HG02943 (cell line): ENCODE measurements at regions not wholly inside any gene's neighbourhood (a gene's known extent, or its start where the extent isn't known, plus 50 kb on each side); places are given as distances from the start of the nearest gene placed in this dataset.
"Not testable (repeated sequence)": the region's sequence is repeated elsewhere in the genome, so short reads cannot be mapped to it uniquely, and the experiment has no call there.

Experiments used
- ATAC-seq: cut with Tn5 transposase; IDR thresholded peaks from one replicate; pipeline ENCODE4 v1.9.1; 2021; ENCODE audit warnings: mild to moderate bottlenecking, low read depth, moderate library complexity; ENCODE audit not compliant: unreplicated experiment

DNA sequence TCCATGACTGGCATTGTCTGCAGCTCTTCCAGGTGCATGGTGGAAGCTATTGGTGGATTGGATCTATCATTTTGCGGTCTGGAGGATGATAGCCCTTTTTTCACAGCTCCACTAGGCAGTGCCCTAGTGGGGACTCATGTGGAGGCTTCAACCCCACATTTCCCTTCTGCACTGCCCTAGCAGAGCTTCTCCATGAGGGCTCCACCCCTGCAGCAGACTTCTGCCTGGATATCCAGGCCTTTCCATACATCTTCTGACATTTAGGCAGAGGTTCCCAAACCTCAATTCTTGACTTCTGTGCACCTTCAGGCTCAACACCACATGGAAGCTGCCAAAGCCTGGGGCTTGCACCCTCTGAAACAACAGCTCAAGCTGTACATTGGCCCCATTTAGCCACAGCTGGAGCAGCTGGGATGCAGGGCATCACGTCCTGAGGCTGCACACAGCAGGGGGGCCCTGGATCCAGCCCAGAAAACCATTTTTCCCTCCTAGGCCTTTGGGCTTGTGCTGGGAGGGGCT lies 800.2 kb upstream of the MIR17HG start:
- ATAC-seq, result no peak

DNA sequence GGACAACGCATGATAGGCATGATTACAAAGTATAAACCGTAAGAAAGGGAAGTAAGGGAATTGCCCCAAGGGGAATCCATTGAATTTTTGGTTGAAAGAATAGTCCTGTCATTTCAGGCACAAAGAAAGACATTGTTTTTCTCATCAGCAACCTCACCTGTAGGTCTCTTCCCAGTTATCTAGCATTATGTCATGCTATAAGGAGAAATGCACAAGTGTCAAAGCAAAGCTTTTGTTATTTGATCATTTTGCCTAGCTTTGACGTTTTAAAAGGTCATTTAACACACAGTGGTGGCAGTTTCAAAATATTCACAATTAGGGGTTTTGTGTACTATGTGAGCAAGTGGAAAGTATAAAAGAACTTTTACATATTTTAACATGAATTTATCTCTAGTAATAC lies 796.2 kb upstream of the MIR17HG start:
- ATAC-seq, result no peak

DNA sequence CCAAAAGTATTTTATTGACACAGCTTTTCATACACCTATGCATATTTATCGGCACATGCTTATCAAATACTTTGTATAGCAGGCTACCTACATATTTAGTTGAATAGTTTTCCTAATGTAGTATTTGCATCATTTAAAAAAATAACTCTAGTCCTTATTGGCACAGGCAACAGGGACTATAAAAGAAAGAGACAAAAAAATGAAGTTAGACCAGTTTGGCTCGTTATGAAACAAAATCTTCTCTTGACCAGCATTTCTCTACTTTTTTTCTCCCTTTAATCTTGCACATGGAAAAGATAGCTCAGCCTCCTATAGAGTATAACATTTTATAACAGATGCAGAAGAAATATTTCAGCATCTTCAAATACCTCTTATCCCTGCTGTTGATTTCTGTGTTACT lies 794.8 kb upstream of the MIR17HG start:
- no peak for ATAC-seq

DNA sequence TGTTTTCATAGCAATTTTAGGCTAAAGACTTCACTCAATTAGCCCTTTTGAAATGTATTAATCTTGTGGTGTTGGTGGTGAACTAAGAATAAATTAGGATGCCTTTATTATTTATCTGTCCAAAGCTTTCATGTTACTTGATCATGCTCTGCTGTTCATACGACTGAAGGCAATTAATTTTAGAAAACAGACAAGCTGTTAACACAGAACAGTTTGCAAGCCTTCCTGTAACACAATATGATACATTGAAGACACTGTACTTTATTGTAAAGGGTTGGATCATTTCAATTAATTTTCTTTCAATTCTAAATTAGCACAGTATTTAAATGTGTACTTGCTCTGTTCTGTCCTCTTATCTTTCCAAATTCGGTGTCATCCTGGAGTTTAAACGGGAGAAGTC lies 794.3 kb upstream of the MIR17HG start:
- no peak for ATAC-seq

DNA sequence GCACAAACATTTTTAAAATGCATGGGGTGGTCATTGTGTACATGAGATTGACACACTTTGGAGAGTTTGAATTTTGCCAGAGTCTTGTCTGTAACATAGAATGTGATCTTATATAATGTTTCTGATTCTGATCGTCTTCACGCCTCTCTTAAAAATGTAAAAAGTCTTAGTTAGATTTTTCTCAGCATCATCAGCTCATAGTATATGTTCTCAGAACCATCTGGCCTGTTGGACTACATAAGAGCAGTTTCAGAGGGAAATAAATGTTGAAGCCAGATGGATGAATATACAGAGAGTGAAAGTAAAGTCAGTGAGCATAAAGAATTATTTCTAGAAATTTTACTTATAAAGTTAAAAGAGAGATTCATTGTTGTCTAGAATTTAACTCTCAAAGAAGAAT lies 789.9 kb upstream of the MIR17HG start:
- no peak for ATAC-seq

DNA sequence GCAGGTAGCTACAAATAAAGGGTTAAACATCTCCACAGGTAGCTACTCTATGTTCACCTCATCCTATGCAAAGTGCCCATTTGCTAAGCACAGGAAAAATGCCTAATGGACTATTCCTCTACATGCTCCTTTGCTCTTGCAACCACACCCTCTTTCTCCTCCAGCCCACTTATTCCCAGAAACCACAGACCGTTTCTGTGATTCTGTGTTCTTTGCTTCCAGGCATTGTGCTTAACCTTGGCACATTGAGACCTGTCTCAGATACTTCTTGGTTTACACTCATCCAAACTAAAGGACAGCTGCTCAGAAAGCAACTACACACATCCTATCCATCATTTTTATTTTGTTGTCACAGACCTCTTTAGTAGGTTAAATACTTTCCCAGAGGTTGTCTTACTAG lies 785.0 kb upstream of the MIR17HG start:
- ATAC-seq, result no peak

DNA sequence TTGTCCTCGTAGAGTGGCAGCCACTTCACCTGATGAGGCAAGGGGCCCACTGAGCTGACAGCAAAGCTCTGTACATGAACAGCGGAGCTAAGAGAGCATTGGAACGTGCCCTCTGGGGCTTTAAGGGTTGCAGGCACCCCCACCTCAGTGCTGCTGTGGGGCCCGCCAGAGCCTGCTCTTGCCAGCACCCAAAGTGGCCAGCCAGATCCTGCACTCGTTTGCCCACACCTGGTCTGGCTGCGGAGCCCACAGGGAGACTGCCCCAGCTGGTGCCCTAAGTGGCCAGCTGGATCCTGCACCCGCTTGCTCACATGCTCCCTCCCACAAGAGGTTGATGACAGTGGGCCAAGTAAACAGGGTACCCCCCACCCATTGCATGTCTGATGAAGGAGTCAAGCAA lies 783.4 kb upstream of the MIR17HG start:
- ATAC-seq, result no peak

DNA sequence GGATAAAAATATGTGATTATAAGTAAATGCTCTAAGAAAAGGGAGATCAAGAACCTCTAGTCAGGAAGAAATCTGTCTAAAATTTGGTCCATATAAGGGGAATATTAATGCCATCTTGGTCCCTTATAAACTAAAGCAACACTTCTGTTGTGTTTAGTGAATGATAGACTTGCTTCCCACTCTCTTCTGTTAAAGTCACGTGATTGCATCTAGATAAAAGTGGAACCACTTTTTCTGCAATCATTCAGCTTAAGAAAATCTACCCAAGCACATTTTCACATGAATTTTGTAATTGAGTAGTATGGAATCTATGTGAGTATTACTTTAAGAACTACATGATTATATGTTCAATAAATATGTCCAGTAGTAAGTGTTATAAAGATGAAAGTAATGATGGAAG lies 782.9 kb upstream of the MIR17HG start:
- no peak for ATAC-seq

DNA sequence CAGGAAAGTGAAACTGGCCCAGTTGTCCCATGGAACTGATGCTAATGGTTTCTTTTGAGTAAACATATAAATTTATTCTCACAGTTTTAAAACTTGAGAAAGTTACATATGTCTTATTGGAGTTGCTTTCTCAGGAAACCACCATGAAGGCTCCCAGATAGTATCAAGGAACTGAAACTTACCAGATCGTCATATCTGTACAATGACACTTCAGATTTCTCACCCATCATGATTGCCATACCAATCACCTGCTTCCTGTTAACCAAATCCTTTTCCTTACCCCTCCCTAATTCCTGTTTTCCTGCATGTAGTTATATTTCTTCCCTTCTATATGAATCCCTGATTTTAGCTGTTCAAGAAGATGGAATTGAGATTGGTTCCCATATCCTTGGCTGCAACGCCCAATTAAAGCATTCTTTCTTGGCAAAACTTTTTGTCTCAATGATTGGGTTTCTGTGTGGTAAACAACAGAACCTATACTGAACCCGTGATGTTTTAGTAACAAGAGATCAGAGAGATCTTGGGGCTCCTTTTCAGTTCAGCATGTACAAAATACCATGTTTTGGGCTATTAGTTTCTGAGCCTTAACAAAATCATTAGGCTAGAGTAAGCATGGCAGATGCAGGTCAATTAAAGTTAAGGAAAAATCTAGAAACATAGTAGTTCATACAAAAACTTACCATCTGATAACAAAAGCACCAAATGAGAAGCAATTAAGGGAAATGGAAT lies 781.3 kb upstream of the MIR17HG start:
- ATAC-seq, result no peak

DNA sequence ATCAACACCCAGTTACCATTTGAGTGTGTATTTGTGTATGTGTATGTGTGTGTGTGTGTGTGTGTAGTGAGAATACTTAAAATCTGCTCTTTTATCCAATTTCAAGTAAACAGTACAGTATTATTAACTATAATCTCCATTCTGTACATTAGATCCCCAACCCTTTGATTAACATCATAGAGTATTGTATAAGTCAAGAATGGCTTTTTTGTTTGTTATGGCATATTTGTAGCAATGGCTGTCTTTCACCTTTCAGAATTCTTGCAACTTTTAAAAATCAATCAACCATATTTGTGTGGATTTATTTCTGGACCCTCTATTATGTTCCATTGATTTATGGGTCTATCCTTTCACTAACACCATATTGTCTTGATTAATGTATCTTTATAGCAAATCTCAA lies 779.3 kb upstream of the MIR17HG start:
- ATAC-seq, result no peak

DNA sequence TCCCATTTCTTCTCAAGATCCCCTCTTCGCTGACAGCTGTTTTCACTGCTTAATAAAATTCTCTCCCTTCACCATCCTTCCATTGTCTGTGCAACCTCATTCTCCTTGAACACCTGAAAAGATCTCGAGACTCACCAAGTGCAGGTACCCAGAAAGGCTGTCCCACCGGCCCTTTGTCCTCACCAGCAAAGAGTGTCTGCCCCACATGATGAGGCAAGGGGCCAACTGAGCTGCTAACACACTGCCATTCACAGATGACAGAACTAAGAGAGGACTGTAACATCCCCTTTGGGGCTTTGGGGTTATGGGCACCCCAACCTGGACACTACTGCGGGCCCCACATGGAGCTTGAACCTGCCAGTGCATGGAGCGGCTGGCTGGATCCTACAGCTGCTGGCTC lies 771.4 kb upstream of the MIR17HG start:
- ATAC-seq, result no peak

DNA sequence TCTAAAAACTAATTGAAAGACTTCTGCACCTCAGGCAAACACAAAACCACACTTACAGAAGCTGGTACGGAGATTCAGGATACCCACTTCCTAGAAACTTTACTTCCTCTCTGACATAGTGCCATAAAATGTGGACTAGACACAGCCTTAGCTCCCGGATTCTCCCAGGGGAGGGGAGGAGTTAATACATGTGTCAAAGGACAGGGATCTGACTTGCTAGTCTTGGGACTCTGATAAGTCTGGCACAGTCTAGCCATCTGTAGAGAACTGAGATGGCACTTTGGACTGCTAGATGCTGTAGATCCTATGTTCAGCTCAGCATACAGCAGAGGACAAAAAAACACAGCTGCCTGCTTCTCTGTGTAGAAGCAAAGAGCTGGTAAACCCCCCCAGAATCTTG lies 769.8 kb upstream of the MIR17HG start:
- ATAC-seq, result no peak

DNA sequence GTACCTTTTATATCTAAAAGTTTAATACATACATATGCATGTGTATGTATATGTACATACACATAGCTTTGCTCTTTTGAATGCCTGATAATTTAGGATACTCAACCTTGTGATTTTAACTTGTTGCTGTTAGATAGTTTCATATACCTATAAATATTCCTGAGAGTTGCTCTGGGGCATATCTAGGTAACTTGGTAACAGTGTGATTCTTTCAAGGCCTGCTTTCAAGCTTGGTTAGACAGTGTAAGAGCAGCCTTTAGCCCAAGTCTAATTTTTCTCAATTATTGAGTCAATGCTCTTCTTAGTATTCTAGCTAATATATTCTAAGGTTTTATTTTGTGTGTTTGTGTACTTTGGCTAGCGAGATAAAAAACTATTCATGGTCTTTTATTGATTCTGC lies 762.1 kb upstream of the MIR17HG start:
- ATAC-seq, result no peak

DNA sequence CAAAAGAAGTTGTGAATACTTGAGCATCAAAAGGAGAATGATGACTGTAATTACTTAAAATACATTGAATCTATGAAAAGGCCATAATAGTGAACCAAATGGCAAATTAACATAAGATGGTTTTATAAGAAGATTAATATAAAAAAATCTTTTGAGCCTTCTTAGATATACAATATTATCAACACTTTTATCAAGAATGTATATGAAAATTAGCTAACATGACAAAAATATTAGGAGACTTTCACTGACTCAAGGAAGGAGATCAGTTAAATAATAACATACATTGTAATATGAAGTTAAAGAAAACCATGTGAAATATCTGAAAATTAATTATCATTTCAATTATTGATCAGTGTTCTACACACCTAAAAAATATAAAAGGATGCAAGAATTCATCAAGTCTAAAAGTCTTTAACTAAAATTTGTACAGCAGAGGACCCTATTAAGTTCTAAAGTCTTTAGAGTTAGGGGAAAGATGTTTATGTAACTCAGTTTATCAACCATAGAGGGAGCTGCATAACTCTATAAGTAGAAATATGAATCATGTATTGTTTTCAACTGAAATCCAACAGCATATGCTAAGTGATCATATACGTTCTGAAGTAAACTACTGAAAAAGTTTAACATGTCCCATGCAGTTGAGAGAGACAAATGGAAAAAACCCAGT lies 756.1 kb upstream of the MIR17HG start:
- no peak for ATAC-seq

DNA sequence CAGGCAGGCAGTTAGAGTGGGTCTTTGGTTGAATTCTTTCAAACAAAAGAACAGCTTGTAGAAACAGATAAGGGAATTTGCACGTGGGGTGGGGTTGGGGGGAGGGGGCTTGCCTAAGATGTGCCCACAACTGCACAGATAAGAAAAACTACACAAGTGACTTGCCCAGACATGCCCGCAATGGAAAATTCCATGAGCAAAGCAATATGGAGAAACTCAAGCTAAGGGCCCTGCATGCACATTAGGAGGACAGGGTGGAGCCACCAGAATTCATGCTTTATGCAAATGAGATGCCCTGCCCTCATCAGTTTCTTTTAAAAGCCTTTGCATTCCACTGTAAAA lies 755.6 kb upstream of the MIR17HG start:
- no peak for ATAC-seq

DNA sequence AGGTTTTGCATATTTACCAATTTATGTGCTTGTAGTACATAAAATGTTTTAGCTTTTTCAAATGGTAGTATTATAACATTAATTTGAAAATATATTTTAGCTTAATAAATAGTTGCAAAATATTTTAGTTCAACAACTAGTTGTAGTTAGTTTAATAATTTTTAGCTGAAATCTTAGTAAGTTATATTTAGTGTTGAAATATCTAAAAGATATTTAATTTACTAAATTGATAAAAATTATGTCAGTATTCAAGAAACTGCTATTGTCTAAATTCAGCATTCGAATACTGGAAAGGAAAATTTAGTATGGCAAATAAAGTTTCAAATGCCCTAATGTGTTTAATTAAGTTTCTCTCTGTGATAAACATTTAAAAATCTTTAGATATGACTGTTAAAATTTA lies 754.5 kb upstream of the MIR17HG start:
- no peak for ATAC-seq

DNA sequence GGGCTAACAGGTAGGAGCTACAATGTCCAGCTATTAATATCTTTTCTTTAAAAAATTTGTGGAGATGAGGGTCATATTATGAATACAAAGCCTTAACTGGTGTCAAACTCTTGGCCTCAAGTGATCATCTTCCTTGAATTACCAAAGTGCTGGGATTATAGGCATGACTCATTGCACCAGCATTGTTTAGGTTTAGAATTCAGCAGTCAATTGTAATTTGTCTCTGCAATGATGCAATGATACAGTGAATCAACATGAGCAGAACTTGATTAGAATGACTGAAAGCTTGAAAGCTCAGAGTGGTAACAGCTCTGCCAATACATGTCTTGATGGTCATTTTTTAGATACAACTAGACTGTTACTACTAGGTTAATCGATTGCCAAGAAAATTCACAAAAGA lies 752.8 kb upstream of the MIR17HG start:
- no peak for ATAC-seq

DNA sequence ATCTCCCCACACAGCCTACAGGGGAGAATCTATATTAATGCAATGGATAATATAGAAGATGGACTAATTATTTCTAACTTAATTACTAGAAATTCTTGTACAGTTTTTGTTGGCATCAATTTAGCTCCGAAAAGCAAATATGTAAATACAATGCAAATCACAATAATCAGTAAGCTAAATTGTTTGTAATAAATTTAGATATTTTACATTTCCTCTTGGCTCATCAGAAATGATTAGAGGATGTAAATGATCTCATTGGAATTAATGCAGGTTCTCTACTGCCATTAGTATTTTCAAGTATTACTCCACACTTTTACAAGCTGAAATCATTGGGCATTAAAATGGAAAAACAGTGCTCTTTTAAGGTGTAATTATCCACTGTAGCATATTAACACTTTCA lies 741.8 kb upstream of the MIR17HG start:
- ATAC-seq, result no peak

DNA sequence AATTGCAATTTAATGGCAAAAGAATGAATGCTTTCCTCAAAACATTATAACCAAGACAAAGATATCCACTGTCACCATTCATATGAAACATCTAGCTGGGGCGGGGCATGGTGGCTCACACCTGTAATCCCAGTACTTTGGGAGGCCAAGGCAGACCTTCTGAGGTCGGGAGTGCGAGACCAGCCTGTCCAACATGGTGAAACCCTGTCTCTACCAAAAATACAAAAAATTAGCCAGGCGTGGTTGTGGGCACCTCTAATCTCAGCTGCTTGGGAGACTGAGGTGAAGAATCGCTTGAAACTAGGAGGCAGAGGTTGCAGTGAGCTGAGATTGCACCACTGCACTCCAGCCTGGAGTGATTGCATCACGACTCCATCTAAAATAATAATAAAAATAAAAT lies 740.6 kb upstream of the MIR17HG start:
- not testable (repeated sequence) for ATAC-seq

DNA sequence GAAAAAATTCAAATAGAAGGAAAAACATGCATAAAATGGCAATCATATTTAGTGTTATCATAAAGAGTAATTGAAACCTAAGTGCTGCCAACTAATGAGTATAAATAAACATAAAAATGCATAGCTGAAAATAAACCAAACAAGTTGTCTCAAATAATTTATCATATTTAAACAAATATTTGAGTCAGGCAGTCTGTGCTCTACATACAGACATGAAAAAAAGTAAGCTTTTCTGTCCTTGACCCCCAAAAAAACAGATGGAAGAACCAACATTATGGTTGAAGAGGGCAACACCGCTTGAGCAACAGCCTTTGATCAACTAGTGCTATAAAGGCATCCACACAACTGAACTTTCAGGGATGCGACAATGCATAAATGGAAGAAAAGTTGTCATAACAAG lies 735.1 kb upstream of the MIR17HG start:
- ATAC-seq, result no peak

DNA sequence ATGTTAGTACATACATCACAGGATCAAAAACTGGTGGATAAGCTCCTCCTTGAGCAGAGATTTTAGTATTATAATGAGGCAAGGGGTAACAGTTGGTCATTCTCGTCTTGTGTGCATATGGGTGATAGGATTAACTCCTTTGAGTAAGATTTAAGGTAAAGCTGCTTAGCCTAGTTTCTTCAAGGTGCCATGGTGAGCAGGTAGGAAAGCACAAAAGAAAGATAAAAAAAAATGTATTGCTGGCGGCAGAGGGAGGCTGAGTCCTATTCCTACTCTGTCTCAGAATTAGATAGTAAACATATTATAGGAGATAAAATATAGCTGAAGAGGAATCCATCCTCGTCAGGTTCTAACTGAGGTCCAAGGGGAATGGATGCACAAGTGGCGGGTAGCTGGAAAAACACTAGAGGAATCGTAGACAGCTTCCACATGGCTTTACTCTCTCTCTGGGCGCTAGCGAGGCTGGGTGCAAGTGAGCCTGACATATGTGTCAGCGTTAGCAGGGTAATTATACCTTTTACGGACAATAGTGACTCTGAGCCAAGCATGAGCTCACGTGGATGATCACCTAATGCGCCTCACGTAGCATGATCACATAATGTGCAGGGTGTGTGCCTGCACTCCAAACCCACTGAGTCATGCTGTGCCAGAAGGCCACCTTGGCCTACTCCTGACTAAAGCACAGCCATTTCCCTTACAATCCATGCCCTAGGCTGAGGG lies 734.3 kb upstream of the MIR17HG start:
- ATAC-seq, result no peak

DNA sequence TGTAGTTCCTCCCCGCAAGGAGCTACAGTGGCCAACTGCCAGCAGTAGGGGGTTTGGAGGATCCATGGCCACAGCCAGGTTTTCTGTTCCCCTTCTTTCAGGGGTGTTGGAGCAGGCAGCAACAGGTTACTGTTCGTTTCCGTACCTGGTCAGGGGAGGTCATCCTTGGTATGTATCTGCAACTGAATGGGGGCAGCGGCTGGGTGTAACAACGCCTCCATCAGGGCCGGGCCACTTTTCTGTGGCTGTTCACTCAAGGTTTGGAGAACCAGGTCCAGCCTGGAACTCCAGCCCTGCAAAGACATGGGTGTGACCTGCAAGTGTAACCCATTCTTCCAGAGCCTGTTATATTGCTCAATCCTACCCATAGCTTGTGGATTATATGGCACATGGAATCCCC lies 732.3 kb upstream of the MIR17HG start:
- no peak for ATAC-seq
